NT2/D1 (cell line): ENCODE measurements at regions not wholly inside any gene's neighbourhood (a gene's known extent, or its start where the extent isn't known, plus 50 kb on each side); places are given as distances from the start of the nearest gene placed in this dataset.

ENCODE experiments used
- DNase-seq: peaks from one replicate; pipeline ENCODE4 v3.0.0-alpha.2; 2011; ENCODE audit warnings: low read depth, low spot score
- H3K27me3 ChIP-seq: 2 replicates; pipeline ENCODE4 v1.6.0; 2011; ENCODE audit warnings: mild to moderate bottlenecking; ENCODE audit not compliant: insufficient read length, insufficient read depth
- H3K36me3 ChIP-seq: 2 replicates; pipeline ENCODE4 v1.6.1; 2011; ENCODE audit warnings: mild to moderate bottlenecking, low read length, mixed read lengths; ENCODE audit not compliant: insufficient read depth, insufficient read length
- H3K4me1 ChIP-seq: 2 replicates; pipeline ENCODE4 v1.5.1; 2011; ENCODE audit not compliant: insufficient read depth, insufficient read length
- H3K4me3 ChIP-seq: 2 replicates; pipeline ENCODE4 v1.5.1; 2011; ENCODE audit warnings: low read depth; ENCODE audit not compliant: insufficient read length
- H3K9ac ChIP-seq: 2 replicates; pipeline ENCODE4 v1.6.0; 2011; ENCODE audit warnings: low read depth; ENCODE audit not compliant: insufficient read length
- H3K9me3 ChIP-seq: 2 replicates; pipeline ENCODE4 v1.5.1; 2011; ENCODE audit warnings: mild to moderate bottlenecking, low read length; ENCODE audit not compliant: insufficient read depth
- SUZ12 ChIP-seq: IDR thresholded peaks from 2 replicates; pipeline ENCODE4 v1.6.1; 2011; ENCODE audit not compliant: insufficient read length, insufficient read depth; ENCODE audit errors: extremely low read depth
- YY1 ChIP-seq: IDR thresholded peaks from 2 replicates; pipeline ENCODE4 v1.6.1; 2011; ENCODE audit not compliant: insufficient read length, insufficient read depth
- ZNF274 ChIP-seq: IDR thresholded peaks from 2 replicates; pipeline ENCODE4 v1.6.1; 2011; ENCODE audit warnings: mild to moderate bottlenecking, low read depth, low read length

DNA sequence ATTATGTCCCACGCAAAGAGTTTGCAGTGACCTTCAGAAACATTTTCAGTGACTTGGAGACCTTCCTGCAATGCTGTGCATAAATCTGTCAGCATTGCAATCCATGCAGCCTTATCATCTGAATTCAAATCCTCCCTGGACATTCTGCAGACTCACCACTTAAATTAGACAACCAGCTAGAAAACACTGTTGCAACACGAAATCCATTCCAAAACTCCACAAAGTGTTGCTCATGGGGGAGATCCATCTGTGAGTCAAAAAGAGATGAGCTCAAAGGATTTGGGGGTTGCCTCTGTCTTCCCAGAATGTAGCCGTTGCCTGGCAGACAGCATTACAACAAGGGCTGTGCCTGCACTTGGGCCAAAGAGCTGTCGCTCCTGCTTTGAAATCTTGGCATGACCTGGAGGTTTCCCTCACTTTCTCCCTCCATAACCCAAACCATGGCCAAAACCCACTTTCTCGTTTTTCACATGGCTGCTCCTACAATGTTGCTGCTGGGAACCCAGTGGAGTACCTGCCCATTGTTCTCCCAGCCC is 163.5 kb upstream of the CDYL start:
- Histone ChIP-seq H3K27me3 (no peaks in the 10 kb centered on the region), H3K4me1 (no peaks in the 10 kb centered on the region), H3K9me3 (no peaks in the 10 kb centered on the region), H3K36me3 (no peaks in the 10 kb centered on the region), H3K4me3 (no peak overlapping the region), H3K9ac (no peak overlapping the region)
- DNase-seq = no peak
- TF ChIP-seq YY1 (no peak), SUZ12 (no peak), ZNF274 (no peak)

DNA sequence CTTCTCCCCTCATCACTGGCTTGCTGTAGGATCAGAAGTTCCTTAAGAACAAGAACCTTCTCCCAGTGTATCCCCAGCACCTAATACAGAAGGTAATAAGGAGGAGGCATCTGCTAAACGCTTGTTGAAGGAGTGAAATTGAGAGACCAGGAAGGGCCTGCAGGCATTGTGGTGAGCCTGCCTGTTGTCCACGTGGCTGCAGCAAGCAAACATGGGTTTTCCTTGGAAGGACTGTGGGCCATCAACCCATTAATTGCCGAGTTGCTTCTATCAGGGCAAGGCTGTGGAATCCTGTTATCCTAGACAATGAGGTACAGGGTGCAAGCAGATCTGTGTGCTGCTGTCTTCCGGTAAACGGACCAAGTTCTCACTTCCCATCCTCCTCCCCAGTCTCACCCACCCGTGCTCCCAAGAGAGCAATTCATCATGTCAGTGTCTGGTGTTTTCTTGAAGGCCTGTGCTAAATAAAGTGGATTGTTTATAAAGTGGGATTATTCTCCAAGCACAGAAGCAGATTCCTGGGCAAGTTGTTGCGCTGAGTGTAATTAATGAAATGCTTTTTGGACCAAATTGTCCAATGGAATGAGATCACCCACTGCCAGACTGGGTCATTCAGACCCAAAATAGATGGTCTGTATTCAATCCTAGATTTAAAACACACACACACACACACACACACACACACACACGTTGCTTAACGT is 164.6 kb upstream of the CDYL start:
- TF ChIP-seq YY1 (no peak), SUZ12 (no peak), ZNF274 (no peak)
- H3K4me1 ChIP-seq = no peaks in the 10 kb centered on the region
- no peaks in the 10 kb centered on the region for H3K36me3 ChIP-seq
- H3K9me3 ChIP-seq = no peaks in the 10 kb centered on the region
- DNase-seq = no peak
- no peak overlapping the region for H3K9ac ChIP-seq
- no peaks in the 10 kb centered on the region for H3K27me3 ChIP-seq
- no peak overlapping the region for H3K4me3 ChIP-seq

DNA sequence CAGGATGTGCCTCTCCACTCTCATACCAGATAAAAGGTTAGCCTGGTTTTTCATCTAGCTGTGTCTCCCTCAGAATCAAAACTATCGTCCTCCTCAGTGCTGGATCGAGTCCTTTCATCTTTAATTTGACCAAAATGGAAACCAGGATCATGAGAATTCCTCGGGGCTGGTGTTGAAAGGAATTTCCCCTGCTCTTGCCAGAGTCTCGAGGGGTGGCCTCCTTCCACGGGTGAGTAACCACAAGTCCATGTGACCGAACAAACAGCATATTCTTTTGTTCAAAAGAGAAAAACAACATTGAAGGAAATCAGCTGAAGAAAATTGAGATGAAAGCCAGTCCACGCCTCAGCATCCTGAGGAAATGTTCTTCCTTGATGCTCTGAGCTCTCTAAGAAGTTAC is 165.9 kb upstream of the CDYL start:
- Histone ChIP-seq H3K9me3 (no peaks in the 10 kb centered on the region), H3K9ac (no peak overlapping the region), H3K4me3 (no peak overlapping the region), H3K4me1 (no peaks in the 10 kb centered on the region), H3K36me3 (no peaks in the 10 kb centered on the region), H3K27me3 (no peaks in the 10 kb centered on the region)
- TF ChIP-seq SUZ12 (no peak), YY1 (no peak), ZNF274 (no peak)
- no peak for DNase-seq

DNA sequence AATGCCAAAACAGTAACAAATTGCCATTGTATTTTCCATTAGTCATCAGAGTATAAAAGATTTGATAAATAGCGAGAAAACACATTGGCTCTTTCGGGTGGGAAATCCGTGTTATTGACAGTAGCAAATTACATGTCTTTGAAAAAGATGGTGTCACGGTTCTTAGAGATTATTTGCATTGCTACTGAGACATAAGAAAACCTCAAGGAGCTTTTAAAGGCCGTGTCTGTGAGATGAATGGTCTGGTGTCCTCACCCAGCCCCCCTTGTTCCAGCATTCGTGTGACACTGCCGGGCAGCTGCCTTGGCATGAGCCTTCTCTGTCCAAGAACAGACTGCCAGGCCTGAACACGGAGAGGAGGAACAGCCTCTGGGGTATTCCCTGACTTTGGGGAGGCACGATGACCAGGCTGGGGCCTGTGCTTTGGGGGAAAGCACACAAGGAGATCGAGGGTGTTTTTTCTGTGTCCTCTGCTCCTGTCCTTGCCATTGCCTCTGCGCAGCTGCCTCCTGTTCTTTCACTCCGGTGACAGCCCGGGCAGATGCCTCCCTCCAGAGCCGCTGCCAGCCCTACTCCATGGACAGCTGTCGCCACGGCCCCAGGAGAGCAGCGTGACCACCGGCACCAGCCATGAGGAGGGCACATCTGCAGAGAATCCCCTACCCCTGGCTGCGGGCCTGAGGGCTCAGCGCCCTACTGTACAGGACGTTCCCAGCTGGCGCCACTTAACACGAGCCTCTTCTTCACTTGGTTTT is 167.7 kb upstream of the CDYL start:
- Histone ChIP-seq H3K27me3 (no peaks in the 10 kb centered on the region), H3K36me3 (no peaks in the 10 kb centered on the region), H3K4me1 (no peaks in the 10 kb centered on the region), H3K4me3 (no peak overlapping the region), H3K9ac (no peak overlapping the region), H3K9me3 (no peaks in the 10 kb centered on the region)
- no peak for TF ChIP-seq SUZ12
- no peak for TF ChIP-seq YY1
- no peak for TF ChIP-seq ZNF274
- DNase-seq = no peak

DNA sequence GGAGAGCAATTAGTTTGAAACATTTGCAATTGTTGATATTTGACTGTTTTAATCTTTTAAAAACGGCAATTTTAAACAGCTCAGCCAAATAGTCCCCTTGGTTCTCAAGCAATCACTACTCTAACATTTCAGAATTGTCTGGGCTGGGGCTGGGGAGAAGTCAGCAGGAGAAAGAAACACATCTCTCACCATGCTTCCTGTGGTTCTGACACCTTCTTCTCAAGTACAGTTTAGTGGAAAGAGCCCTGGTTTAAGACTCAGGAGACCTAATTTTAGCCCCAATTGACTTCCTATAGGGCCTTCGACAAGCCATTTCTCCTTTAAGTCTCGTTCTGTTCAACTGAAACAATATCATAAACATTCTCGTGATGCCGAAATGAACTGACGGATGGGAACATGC is 168.4 kb upstream of the CDYL start:
- Histone ChIP-seq H3K4me1 (no peaks in the 10 kb centered on the region), H3K9me3 (no peaks in the 10 kb centered on the region), H3K9ac (no peak overlapping the region), H3K36me3 (no peaks in the 10 kb centered on the region), H3K4me3 (no peak overlapping the region), H3K27me3 (no peaks in the 10 kb centered on the region)
- TF ChIP-seq SUZ12 (no peak), ZNF274 (no peak), YY1 (no peak)
- DNase-seq = no peak

DNA sequence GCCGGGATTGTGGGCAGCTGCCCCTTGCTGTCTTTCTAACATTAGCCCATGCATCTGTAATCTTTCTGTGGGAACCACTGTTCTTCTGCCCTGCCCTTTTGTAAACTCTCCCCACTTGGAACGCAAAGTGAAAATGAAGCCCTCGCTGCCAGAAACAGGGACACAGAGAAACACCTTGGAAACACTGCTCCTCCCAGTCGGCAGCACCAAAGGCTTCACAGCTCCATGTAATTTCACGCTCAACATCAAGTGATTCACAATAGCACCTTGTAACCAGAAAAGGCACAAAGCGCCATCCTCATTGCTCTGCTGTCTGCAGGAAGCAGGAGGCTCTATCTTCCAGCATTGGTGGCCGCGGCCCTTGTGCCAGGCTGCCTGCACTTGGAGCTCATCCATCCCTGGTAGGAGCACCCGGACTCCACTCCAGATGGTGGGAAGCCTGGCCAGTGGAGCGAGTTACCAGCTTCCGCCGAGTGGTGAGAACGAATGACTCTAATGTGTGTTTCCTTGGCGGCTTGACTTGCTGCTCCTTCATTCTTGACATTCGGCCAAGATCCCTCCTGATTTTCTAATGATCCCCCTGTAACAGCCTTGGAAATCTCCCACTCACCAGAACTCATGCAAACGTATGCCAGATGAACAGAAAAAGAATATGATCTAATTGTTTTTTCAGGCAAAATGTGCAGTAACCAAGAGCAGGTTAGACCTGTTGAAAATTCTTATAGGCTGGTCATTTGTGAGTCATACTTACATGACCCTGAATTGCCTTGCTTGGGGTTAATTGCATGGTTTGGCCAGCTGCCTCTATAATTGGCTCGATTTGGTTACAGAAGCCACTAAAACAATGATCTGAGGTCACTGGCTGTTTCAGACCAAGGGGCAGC is 169.1 kb upstream of the CDYL start:
- Histone ChIP-seq H3K9ac (no peak overlapping the region), H3K9me3 (no peaks in the 10 kb centered on the region), H3K36me3 (no peaks in the 10 kb centered on the region), H3K4me1 (no peaks in the 10 kb centered on the region), H3K27me3 (no peaks in the 10 kb centered on the region), H3K4me3 (no peak overlapping the region)
- no peak for DNase-seq
- TF ChIP-seq SUZ12 (no peak), YY1 (no peak), ZNF274 (no peak)

DNA sequence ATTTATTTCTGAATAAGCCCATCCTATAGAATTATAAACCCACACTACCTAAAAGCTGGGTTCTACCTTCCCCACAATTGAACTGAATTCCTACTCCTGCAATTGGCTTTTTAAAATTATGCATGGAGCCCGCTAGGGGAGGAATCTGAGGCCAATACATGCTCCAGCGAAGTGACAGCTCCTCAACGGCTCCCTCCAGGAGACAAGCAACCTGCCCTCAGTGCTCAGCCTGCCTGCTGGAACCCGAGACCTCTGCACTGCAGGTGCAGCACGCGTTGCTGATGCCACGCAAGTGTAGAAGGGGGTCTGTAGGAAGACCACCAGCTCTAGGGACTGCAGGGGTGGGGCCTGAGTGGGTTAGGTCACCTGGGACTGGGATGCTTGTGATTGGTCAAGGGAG is 170.2 kb upstream of the CDYL start:
- Histone ChIP-seq H3K4me1 (no peaks in the 10 kb centered on the region), H3K36me3 (no peaks in the 10 kb centered on the region), H3K4me3 (no peak overlapping the region), H3K9ac (no peak overlapping the region), H3K9me3 (no peaks in the 10 kb centered on the region), H3K27me3 (no peaks in the 10 kb centered on the region)
- no peak for DNase-seq
- TF ChIP-seq ZNF274 = no peak
- TF ChIP-seq SUZ12 = no peak
- no peak for TF ChIP-seq YY1
